Neuronal stem cell (in vitro differentiated cells): ENCODE measurements at regions not wholly inside any gene's neighbourhood (a gene's known extent, or its start where the extent isn't known, plus 50 kb on each side); places are given as distances from the start of the nearest gene placed in this dataset.

Experiments
- DNase-seq: peaks from one replicate; pipeline ENCODE4 v3.0.0-alpha.2; 2013; ENCODE audit warnings: low spot score
- H2AFZ ChIP-seq: one replicate; pipeline ENCODE4 v1.6.1; 2013; ENCODE audit warnings: mild to moderate bottlenecking, low read length, inconsistent platforms
- H2AK5ac ChIP-seq: 2 replicates; pipeline ENCODE4 v1.6.1; 2013; ENCODE audit warnings: low read depth, mild to moderate bottlenecking, inconsistent platforms, low read length, moderate library complexity, mixed read lengths
- H2BK120ac ChIP-seq: 2 replicates; pipeline ENCODE4 v1.6.1; 2013; ENCODE audit warnings: low read depth, mild to moderate bottlenecking, inconsistent platforms, low read length, moderate library complexity, mixed read lengths
- H2BK12ac ChIP-seq: one replicate; pipeline ENCODE4 v1.6.1; 2013; ENCODE audit warnings: low read length, inconsistent platforms
- H2BK15ac ChIP-seq: 2 replicates; pipeline ENCODE4 v1.6.1; 2013; ENCODE audit warnings: mild to moderate bottlenecking, low read length, inconsistent platforms, mixed read lengths
- H2BK5ac ChIP-seq: one replicate; pipeline ENCODE4 v1.6.1; 2013; ENCODE audit warnings: inconsistent platforms, mild to moderate bottlenecking, low read length, moderate library complexity
- H3K14ac ChIP-seq: one replicate; pipeline ENCODE4 v1.6.1; 2013; ENCODE audit warnings: low read length, inconsistent platforms
- H3K18ac ChIP-seq: 2 replicates; pipeline ENCODE4 v1.6.1; 2013; ENCODE audit warnings: low read length, inconsistent platforms
- H3K23ac ChIP-seq: 2 replicates; pipeline ENCODE4 v1.6.1; 2013; ENCODE audit warnings: low read depth, mild to moderate bottlenecking, mixed read lengths, low read length, inconsistent platforms; ENCODE audit not compliant: poor library complexity
- H3K27ac ChIP-seq: replicated peaks from 3 replicates; pipeline ENCODE4 v1.5.1; 2013; ENCODE audit warnings: low read length, inconsistent platforms
- H3K27me3 ChIP-seq, 3 experiments: 2 replicates each; pipeline ENCODE4 v1.6.1; 2013; ENCODE audit warnings: low read length in 3 of 3, mild to moderate bottlenecking in 2 of 3, inconsistent platforms in 1 of 3, low read depth in 1 of 3, mixed read lengths in 1 of 3, moderate library complexity in 1 of 3; ENCODE audit not compliant: control insufficient read depth in 3 of 3, insufficient read depth in 3 of 3
- H3K36me3 ChIP-seq, 2 donors: replicated peaks in 1 of 2; 2 replicates each; pipeline ENCODE4 v1.6.1; 2013; ENCODE audit warnings: low read length in 2 of 2; ENCODE audit not compliant: control insufficient read depth in 2 of 2, insufficient read depth in 2 of 2
- H3K4ac ChIP-seq: 2 replicates; pipeline ENCODE4 v1.6.1; 2013; ENCODE audit warnings: inconsistent platforms, mild to moderate bottlenecking, low read length, moderate library complexity
- H3K4me1 ChIP-seq, 2 donors: 1 replicate in 1 of 2; 2 replicates in 1 of 2; pipeline ENCODE4 v1.6.1; 2013; ENCODE audit warnings: low read length in 2 of 2, low read depth in 1 of 2; ENCODE audit not compliant: control insufficient read depth in 2 of 2, insufficient read depth in 1 of 2
- H3K4me2 ChIP-seq: one replicate; pipeline ENCODE4 v1.6.1; 2013; ENCODE audit warnings: mild to moderate bottlenecking, low read length, inconsistent platforms; ENCODE audit not compliant: insufficient read depth, poor library complexity, severe bottlenecking
- H3K4me3 ChIP-seq, 2 donors: 2 replicates each; pipeline ENCODE4 v1.5.1; 2013; ENCODE audit warnings: low read length in 2 of 2, mild to moderate bottlenecking in 2 of 2, inconsistent platforms in 1 of 2, moderate library complexity in 1 of 2
- H3K79me1 ChIP-seq: one replicate; pipeline ENCODE4 v1.6.1; 2013; ENCODE audit warnings: low read depth, mild to moderate bottlenecking, inconsistent platforms, low read length, moderate library complexity
- H3K9ac ChIP-seq: one replicate; pipeline ENCODE4 v1.6.1; 2013; ENCODE audit warnings: mild to moderate bottlenecking, low read depth, low read length, inconsistent platforms; ENCODE audit not compliant: poor library complexity
- H3K9me3 ChIP-seq, 2 donors: replicated peaks in 1 of 2; 2 replicates each; pipeline versions ENCODE3 to v1.6.1; 2013; ENCODE audit warnings: low read length in 2 of 2, mild to moderate bottlenecking in 2 of 2, inconsistent platforms in 1 of 2, low read depth in 1 of 2, mixed read lengths in 1 of 2, moderate library complexity in 1 of 2; ENCODE audit not compliant: control insufficient read depth in 2 of 2, insufficient read depth in 1 of 2
- H4K8ac ChIP-seq: one replicate; pipeline ENCODE4 v1.6.1; 2013; ENCODE audit warnings: low read depth, mild to moderate bottlenecking, inconsistent platforms, low read length, moderate library complexity
- H4K91ac ChIP-seq: one replicate; pipeline ENCODE4 v1.6.1; 2013; ENCODE audit warnings: low read length, low read depth, mild to moderate bottlenecking, inconsistent platforms; ENCODE audit not compliant: poor library complexity
- WGBS, 2 donors: extraction: QIAGEN DNeasy Blood & Tissue Kit; methylation state at CpG; one replicate each; pipeline ENCODE4 v1.1.7; 2013; ENCODE audit warnings: missing lambda C conversion rate in 2 of 2, mixed read lengths in 1 of 2; ENCODE audit not compliant: insufficient read length in 2 of 2, insufficient replicate concordance in 1 of 2; ENCODE audit errors: extremely low coverage in 2 of 2; 5-methylcytosine and 5-hydroxymethylcytosine counted together

- no peak overlapping the region for H4K8ac ChIP-seq
- H2BK120ac ChIP-seq = no peak overlapping the region
- no peak for DNase-seq
- H3K14ac ChIP-seq = no peak overlapping the region
- no peaks in the 10 kb centered on the region for H3K36me3 ChIP-seq
- H3K23ac ChIP-seq = no peak overlapping the region
- no peak overlapping the region for H2BK12ac ChIP-seq
- no peak overlapping the region for H3K18ac ChIP-seq
- H3K79me1 ChIP-seq = no peaks in the 10 kb centered on the region
- H3K4me2 ChIP-seq = no peak overlapping the region
- no peak overlapping the region for H3K27ac ChIP-seq
- no peak overlapping the region for H2BK15ac ChIP-seq
- no CpG with 5 or more reads among the region's 2 CpGs for WGBS, 2 donors
- no peaks in the 10 kb centered on the region for H3K27me3 ChIP-seq
- H2AK5ac ChIP-seq = no peak overlapping the region
- H3K4ac ChIP-seq = no peak overlapping the region
- no peak overlapping the region for H2AFZ ChIP-seq
- H3K9me3 ChIP-seq = no peaks in the 10 kb centered on the region
- no peak overlapping the region for H3K4me3 ChIP-seq
- H3K4me1 ChIP-seq = no peaks in the 10 kb centered on the region
- H2BK5ac ChIP-seq = no peak overlapping the region
- H4K91ac ChIP-seq = no peak overlapping the region
- no peak overlapping the region for H3K9ac ChIP-seq
Measured at GRCh38 chr11:37560991-37561390, 963.0 kb upstream of the RAG2 start.

GRCh38 chr11:37560346-37560745 is 962.3 kb upstream of the RAG2 start:
- Histone ChIP-seq H3K9ac (no peak overlapping the region), H3K4ac (no peak overlapping the region), H3K9me3 (no peaks in the 10 kb centered on the region), H3K27me3 (no peaks in the 10 kb centered on the region), H3K4me1 (no peaks in the 10 kb centered on the region), H3K79me1 (no peaks in the 10 kb centered on the region), H2AK5ac (no peak overlapping the region), H3K36me3 (no peaks in the 10 kb centered on the region), H3K14ac (no peak overlapping the region), H2BK15ac (no peak overlapping the region), H2AFZ (no peak overlapping the region), H4K8ac (no peak overlapping the region), H3K18ac (no peak overlapping the region), H3K23ac (no peak overlapping the region), H3K4me2 (no peak overlapping the region), H2BK5ac (no peak overlapping the region), H3K4me3 (no peak overlapping the region), H2BK12ac (no peak overlapping the region), H3K27ac (no peak overlapping the region), H4K91ac (no peak overlapping the region), H2BK120ac (no peak overlapping the region)
- no peak for DNase-seq
- WGBS, 2 donors = no CpG with 5 or more reads among the region's 4 CpGs

- no peak overlapping the region for H2AK5ac ChIP-seq
- no peak for DNase-seq
- no CpG with 5 or more reads among the region's 1 CpG for WGBS, 2 donors
Measured at GRCh38 chr11:37558619-37559210, 960.7 kb upstream of the RAG2 start.

GRCh38 chr11:37557990-37558389 is 960.0 kb upstream of the RAG2 start:
- no peak overlapping the region for H3K14ac ChIP-seq
- no peak overlapping the region for H3K18ac ChIP-seq
- H3K9ac ChIP-seq = no peak overlapping the region
- no peak overlapping the region for H3K27ac ChIP-seq
- no peak overlapping the region for H4K8ac ChIP-seq
- H2BK12ac ChIP-seq = no peak overlapping the region
- H2BK120ac ChIP-seq = no peak overlapping the region
- no peak overlapping the region for H3K4me2 ChIP-seq
- H2AFZ ChIP-seq = no peak overlapping the region
- no peaks in the 10 kb centered on the region for H3K9me3 ChIP-seq
- H2BK15ac ChIP-seq = no peak overlapping the region
- H3K4me3 ChIP-seq = no peak overlapping the region
- H3K79me1 ChIP-seq = no peaks in the 10 kb centered on the region
- no peaks in the 10 kb centered on the region for H3K36me3 ChIP-seq
- no CpG with 5 or more reads among the region's 1 CpG for WGBS, 2 donors
- no peak for DNase-seq
- no peak overlapping the region for H3K4ac ChIP-seq
- no peak overlapping the region for H2BK5ac ChIP-seq
- H3K4me1 ChIP-seq = no peaks in the 10 kb centered on the region
- H3K27me3 ChIP-seq = no peaks in the 10 kb centered on the region
- H2AK5ac ChIP-seq = no peak overlapping the region
- H3K23ac ChIP-seq = no peak overlapping the region
- no peak overlapping the region for H4K91ac ChIP-seq

More at GRCh38 chr11:37558619-37559210, 960.7 kb upstream of the RAG2 start:
- H3K27ac ChIP-seq = no peak overlapping the region
- no peak overlapping the region for H4K8ac ChIP-seq
- H3K23ac ChIP-seq = no peak overlapping the region
- H3K14ac ChIP-seq = no peak overlapping the region
- H3K79me1 ChIP-seq = no peaks in the 10 kb centered on the region
- H2BK5ac ChIP-seq = no peak overlapping the region
- no peak overlapping the region for H3K4me2 ChIP-seq
- H3K18ac ChIP-seq = no peak overlapping the region
- H4K91ac ChIP-seq = no peak overlapping the region
- no peak overlapping the region for H2BK120ac ChIP-seq
- no peak overlapping the region for H3K9ac ChIP-seq
- no peak overlapping the region for H2BK12ac ChIP-seq
- H3K9me3 ChIP-seq = no peaks in the 10 kb centered on the region
- no peak overlapping the region for H2BK15ac ChIP-seq
- H3K4me3 ChIP-seq = no peak overlapping the region
- H3K36me3 ChIP-seq = no peaks in the 10 kb centered on the region
- no peaks in the 10 kb centered on the region for H3K27me3 ChIP-seq
- H3K4ac ChIP-seq = no peak overlapping the region
- no peaks in the 10 kb centered on the region for H3K4me1 ChIP-seq
- H2AFZ ChIP-seq = no peak overlapping the region
